T-helper 1 cell (primary cell): ENCODE measurements at regions not wholly inside any gene's neighbourhood (a gene's known extent, or its start where the extent isn't known, plus 50 kb on each side); places are given as distances from the start of the nearest gene placed in this dataset.

Experiments
- DNase-seq, 5 donors: peaks; one replicate each; pipeline ENCODE4 v3.0.0-alpha.2; 2012 to 2020

DNA sequence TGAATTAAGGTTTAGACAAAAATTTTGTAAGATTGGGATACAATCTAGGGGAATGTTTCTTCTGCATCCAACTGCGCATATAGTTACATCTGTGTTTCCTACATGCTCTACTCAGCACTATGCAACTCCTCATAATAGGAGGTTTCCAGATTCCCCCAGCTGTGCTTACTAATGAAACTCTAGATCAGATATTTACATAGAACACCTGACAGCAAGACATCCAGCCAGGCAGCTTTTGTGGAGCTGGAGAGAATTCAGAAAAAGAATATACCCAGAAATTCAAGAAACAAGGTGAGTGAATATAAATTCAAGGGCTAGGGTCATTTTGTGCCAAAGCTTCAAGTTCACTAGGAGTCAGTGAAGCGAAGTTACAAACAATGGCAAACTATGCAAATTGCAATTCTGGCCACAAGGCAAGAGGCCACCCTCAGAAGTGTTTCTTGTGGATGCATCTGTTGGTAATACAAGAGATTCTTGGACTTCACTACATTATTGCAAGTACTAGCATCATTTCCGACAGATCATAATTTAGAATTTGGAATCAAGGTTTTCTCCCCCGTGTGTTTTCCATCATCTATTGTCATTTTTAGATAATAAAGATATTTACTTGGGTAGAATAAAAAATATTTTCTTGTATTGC lies 341.2 kb upstream of the NAV3 start:
- DNase-seq: no peak

- no peak for DNase-seq
Measured at GRCh38 chr12:77488041-77488620, 342.6 kb upstream of the NAV3 start.

- DNase-seq: no peak
Measured at GRCh38 chr12:77486872-77487271, 343.8 kb upstream of the NAV3 start.

GRCh38 chr12:77485961-77486854 lies 344.5 kb upstream of the NAV3 start:
- no peak for DNase-seq

DNA sequence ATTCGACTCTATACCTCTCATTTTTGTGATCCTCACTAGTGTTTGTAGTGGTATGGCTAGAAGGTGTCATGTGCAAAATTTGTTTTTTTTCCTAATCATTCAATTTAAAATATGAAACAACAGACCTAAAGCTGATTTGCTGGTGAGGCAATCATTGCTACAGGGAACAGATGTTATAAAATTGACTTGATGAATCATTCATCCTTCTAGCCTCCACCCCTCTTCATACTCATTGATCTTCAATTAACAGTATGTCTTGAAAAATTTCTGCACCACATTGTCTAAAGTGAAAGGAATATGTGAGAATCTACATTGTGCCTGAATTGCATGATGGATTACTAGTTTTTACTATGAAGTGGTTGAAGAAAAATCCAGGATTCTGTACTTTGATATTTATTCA lies 349.0 kb upstream of the NAV3 start:
- DNase-seq: no peak

DNA sequence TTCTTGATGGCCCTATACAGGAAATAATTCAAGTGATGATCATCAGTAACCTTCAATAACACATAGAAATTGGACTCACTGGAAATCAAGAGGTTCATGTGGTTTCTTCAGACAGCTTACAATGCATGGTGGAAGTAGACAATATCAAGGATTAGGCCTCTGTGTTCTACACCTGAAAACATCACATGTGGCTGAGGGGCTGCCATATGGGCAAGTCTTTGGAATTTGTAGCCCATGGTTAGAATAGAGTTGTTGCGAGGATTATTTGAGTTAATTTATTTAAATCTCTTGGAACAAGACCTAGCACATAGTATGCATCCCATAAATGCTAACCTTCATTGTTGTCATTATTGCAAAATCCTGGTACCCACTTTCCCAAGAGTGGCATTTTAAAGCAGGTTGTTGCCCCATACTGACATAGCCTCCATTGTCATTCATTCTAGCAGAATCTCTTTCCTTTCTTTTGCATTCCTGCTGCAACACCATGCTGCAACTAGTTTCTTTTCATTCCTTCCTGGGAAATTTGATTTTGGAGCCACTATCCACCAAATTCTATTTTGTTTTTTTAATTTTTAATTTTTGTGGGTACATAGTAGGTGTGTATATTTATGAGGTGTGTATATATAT lies 352.7 kb upstream of the NAV3 start:
- DNase-seq: no peak

DNA sequence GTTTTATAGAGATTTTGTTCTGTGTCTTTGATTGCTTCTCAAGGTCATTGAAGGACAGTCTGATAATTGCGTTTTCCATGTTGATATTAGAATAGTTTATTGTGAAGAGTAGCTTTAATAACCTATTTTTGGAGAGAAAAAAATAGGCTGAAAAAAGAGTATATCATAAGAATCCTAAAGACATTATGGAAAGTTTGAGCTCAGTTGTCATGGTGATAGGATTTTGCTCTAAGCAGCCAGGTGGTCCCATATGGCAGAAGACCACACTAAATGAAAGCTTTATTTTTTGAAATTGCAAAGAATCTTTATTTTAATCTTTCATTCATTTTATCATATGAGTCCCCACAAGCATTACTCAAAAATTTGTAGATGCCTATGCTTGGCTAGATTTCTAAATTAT lies 358.9 kb upstream of the NAV3 start:
- no peak for DNase-seq

GRCh38 chr12:77469578-77470333 lies 360.9 kb upstream of the NAV3 start:
- no peak for DNase-seq

DNA sequence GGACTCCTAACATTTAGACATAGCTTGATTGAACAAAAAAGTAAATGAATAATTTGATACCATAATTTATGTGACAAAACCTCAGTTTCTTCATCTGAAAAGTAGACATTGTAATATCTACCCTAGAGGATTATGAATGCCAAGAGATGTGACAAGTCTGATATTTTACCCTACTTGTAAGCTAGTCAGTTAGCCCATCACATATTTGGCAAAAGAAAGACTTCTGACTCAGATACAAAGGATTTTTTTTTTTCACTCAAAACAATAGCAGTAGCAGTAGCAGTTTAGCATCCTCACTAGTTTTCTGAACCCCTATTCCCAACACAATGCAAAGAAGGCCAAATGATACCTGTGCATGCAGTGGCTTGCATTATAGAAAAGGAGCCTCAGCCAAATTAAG lies 377.3 kb upstream of the E2F7 start:
- DNase-seq: no peak

- DNase-seq: no peak
Measured at GRCh38 chr12:77439749-77440148, 374.4 kb upstream of the E2F7 start.

DNA sequence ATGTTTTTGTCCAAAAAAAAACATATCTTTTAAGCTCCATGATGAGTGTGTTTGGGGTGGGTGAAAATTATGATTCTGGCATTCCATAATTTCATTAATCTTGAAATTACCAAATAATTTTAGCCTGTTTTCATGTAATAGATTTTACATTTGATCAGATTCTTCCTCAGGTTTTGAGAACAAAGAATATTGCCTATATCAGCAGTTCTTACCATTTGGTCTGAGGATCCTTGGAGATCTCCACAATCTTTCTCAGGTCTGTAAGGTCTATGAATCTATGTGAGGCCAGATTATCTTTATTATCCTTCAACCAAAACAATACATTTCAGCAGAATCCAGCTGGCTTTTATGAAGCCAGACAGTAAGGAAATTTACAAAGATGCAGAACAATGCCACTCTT lies 373.3 kb upstream of the E2F7 start:
- DNase-seq: no peak

DNA sequence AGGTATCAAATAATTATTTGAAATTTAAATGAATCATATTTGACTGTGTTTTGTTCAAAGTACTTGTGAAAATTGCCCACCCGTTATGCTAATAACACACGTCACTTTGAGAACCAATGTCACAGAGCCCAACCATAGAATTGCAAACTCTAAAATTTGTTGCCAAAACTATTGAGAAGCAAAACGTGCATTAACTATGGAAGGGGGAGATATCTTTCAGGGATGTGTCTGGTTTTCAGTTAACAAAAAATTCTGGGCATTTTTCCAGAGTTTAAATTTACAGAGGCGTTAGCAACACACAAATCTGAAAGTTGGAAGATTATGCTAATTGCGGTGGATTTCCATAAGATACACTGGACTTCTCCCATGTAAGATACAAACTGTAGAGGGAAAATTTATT lies 371.8 kb upstream of the E2F7 start:
- no peak for DNase-seq

DNA sequence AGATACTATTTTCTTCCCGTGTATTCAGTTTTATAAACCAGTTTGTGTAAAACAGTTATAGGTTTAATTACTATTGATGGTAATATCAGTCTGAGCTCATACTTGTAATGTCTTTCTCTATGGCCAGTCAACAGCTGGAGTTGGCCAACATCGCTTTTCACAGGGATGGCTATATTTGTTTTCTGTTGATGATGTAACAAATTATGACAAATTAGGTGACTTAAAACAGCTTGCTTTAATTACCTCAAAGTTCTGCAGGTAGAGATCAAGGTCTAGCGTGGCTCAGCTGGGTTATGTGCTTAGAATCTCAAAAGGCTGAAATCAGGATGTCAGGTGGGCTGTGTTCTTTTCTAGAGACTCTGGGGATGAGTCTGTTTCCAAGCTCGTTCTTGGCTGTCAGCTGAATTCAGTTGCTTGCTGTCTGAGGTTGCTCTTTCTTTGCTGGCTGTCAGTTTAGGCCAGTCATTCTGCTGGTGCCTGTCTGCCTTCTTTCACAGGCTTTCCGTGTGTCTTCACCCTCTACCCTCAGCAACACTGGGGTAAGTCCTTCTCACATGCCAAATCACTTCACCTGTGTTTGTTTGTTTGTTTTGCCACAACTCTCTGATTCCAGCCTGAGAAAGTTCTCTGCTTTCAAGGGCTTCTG lies 370.2 kb upstream of the E2F7 start:
- DNase-seq: no peak

DNA sequence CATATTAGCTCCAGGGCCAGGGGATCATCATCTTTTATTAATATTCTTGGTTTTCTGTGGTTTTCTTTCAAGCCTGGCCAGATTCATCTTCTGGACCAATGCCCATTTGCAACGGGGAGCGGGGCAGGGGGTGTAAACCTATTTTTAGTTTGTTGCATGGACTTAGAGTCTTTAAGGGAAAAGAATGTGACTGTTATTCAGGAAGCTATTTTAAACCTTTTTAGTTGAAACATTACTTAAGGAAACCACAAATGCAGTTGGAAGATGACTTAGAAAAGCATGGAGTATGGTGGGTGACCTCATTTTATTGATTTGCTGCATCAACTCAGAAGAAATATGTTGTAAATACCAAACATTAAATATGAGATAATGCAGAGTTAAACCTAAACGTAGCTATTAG lies 368.4 kb upstream of the E2F7 start:
- no peak for DNase-seq

DNA sequence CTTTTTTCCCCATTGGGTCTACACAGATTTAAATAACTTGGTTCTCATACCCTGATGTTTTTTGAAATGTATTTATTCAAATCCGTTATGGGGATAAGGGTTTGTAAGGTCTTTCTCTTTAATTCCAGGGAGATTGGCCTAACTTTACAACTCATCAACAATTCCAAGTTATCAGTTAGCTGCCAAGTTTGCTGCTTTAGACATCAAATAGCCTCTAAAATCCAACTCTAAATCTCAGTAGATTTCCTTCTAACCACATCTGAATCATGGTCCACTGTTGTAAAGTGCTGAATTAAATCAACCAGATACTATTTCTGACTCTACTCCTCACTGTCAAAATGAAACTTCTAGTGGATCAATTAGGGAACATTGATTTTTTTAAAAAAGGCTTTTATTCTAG lies 364.1 kb upstream of the E2F7 start:
- no peak for DNase-seq

DNA sequence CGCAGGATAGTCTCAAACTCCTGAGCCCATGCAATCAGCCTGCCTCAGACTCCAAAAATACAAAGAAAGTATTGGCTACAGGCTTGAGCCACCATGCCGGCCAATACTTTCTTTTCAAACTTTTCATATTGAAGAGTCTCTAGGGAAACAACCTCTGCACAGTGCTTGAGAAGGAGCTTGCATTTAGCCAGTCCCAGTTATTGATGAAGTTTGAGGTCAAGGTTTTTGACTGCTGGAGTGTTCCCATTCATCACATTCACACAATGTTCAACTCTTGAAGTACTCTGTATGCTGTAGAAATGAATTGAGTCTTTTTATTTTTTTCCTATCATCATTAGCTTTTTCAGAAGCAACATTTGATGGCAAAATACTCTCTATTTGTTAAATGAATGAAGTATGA lies 355.8 kb upstream of the E2F7 start:
- no peak for DNase-seq

DNA sequence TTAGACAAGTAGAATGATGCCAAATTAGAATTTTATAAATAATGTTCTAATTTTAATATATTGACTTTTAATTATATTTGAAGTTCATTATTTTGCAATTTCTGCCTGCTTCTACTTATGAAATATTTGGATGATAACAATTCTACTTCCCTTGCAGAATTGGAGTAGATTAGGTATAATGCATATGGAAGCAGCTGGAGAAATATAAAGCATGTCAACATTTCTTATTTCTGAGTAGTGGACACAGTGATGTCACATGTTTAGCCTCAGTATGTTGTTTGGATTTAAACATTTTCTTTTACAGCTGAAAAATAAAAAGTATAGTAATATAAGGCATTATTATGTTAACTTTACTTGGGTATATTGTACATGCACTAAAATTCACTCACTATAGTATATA lies 344.2 kb upstream of the E2F7 start:
- no peak for DNase-seq

GRCh38 chr12:77407931-77408330 lies 342.6 kb upstream of the E2F7 start:
- DNase-seq: no peak

GRCh38 chr12:77406219-77406905 lies 341.0 kb upstream of the E2F7 start:
- no peak for DNase-seq

- DNase-seq: no peak
Measured at GRCh38 chr12:77402716-77403115, 337.3 kb upstream of the E2F7 start.

DNA sequence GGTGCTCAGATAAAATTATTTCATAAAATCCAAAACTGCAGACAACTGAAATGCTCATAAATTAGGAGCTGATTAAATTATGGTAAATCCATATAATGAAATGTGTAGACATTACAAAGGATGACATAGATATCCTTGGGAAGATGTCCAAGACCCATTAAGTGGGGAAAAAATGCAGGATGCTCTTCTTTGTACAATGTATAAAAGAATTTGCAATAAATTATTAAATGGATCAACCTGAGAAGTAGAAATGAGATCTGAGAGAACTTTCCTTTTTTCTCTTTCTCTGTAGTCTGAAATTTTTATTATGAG lies 336.4 kb upstream of the E2F7 start:
- no peak for DNase-seq
